GM12878 (cell line): ENCODE measurements at regions not wholly inside any gene's neighbourhood (a gene's known extent, or its start where the extent isn't known, plus 50 kb on each side); places are given as distances from the start of the nearest gene placed in this dataset.

Source experiments
- ATAC-seq: fragments of 200-7000 bp; cut with Tn5 transposase; 3 replicates; pipeline ENCODE4 v1.9.1; 2020; ENCODE audit warnings: mild to moderate bottlenecking, moderate library complexity
- BruUV-seq: library from RNA; stranded (reverse); fragments of 400-500 nt; replicated peaks from 2 replicates; lab custom pipeline; 2021; lab: Mats Ljungman, UMichigan
- CTCF ChIA-PET: fragments of 300-600 bp; sonication (Branson Sonifier 250); formaldehyde crosslinking; extraction: SDS; loops from one replicate; lab custom pipeline; 2021; ENCODE audit warnings: inconsistent platforms; lab: Yijun Ruan, JAX
- POLR2A ChIA-PET: fragments of 350-600 bp; formaldehyde crosslinking; extraction: SDS; loops from one replicate; lab custom pipeline; 2021; ENCODE audit warnings: inconsistent platforms; lab: Charles Lee
- RAD21 ChIA-PET: fragments of 300-600 bp; sonication (Branson Sonifier 250); formaldehyde crosslinking; loops from one replicate; lab custom pipeline; 2023; ENCODE audit warnings: antibody characterized with exemption; ENCODE audit not compliant: unreplicated experiment; lab: Charles Lee
- SMC1A ChIA-PET: fragments of 300-600 bp; sonication (Branson Sonifier 250); formaldehyde crosslinking; loops from one replicate; lab custom pipeline; 2023; ENCODE audit not compliant: unreplicated experiment, uncharacterized antibody; lab: Charles Lee
- DNase-seq: peaks from one replicate; pipeline ENCODE4 v3.0.0-alpha.2; 2011; ENCODE audit warnings: low read depth, low spot score
- FAIRE-seq: peaks from 3 replicates; lab custom pipeline; 2011; peaks lifted over from hg19 to GRCh38; lab: Jason Lieb, UNC
- H2AFZ ChIP-seq: 2 replicates; pipeline ENCODE4 v1.6.0; 2011; ENCODE audit warnings: low read depth, low read length, control low read depth; ENCODE audit not compliant: control insufficient read depth
- H3K27ac ChIP-seq: 2 replicates; pipeline ENCODE4 v1.5.1; 2011; ENCODE audit warnings: control low read depth; ENCODE audit not compliant: control insufficient read depth, insufficient read depth
- H3K27me3 ChIP-seq, 2 experiments: replicated peaks in 1 of 2; 2 replicates each; pipeline versions ENCODE4 v1.6.0 to v1.6.1; 2011; ENCODE audit warnings: low read length in 1 of 2; ENCODE audit not compliant: control insufficient read depth in 2 of 2, insufficient read depth in 2 of 2
- H3K36me3 ChIP-seq, 2 experiments: 2 replicates each; pipeline ENCODE4 v1.5.1; 2011; ENCODE audit warnings: low read length in 1 of 2; ENCODE audit not compliant: control insufficient read depth in 2 of 2, insufficient read depth in 2 of 2
- H3K4me1 ChIP-seq: 2 replicates; pipeline ENCODE4 v1.6.1; 2011; ENCODE audit warnings: mild to moderate bottlenecking, low read length, moderate library complexity, mixed read lengths; ENCODE audit not compliant: control insufficient read depth, insufficient read depth
- H3K4me2 ChIP-seq: 2 replicates; pipeline ENCODE4 v1.6.0; 2011; ENCODE audit warnings: control low read depth; ENCODE audit not compliant: control insufficient read depth, insufficient read depth
- H3K4me3 ChIP-seq: fragments of 200-600 bp; sonication (generic); 2 replicates; pipeline ENCODE4 v1.5.1; 2016
- H3K79me2 ChIP-seq: 2 replicates; pipeline ENCODE4 v1.6.0; 2011; ENCODE audit warnings: low read length; ENCODE audit not compliant: control insufficient read depth, insufficient read depth
- H3K9ac ChIP-seq: 2 replicates; pipeline ENCODE4 v1.8.0; 2011; ENCODE audit warnings: low read length, control low read depth, mixed read lengths; ENCODE audit not compliant: control insufficient read depth, insufficient read depth
- H3K9me3 ChIP-seq: replicated peaks from 3 replicates; pipeline ENCODE4 v1.5.1; 2011; ENCODE audit warnings: mild to moderate bottlenecking, low read length; ENCODE audit not compliant: control insufficient read depth, insufficient read depth
- H4K20me1 ChIP-seq: 2 replicates; pipeline ENCODE4 v1.6.0; 2011; ENCODE audit not compliant: control insufficient read depth, insufficient read depth
- CBFB ChIP-seq: IDR thresholded peaks from 2 replicates; pipeline ENCODE4 v1.6.1; 2016; ENCODE audit warnings: antibody characterized with exemption, low read depth
- EP300 ChIP-seq, 2 experiments: fragments of 150-350 bp in 1 of 2; IDR thresholded peaks; 2 replicates each; pipeline ENCODE4 v1.6.1; 2011 to 2012; ENCODE audit warnings: low read depth in 2 of 2, low read length in 2 of 2, borderline replicate concordance in 1 of 2, improper control_type of control experiment in 1 of 2, inconsistent platforms in 1 of 2; ENCODE audit not compliant: control insufficient read depth in 1 of 2
- HDGF ChIP-seq: fragments of 450-650 bp; IDR thresholded peaks from 2 replicates; pipeline ENCODE4 v1.6.1; 2016; ENCODE audit warnings: antibody characterized with exemption
- IRF4 ChIP-seq: IDR thresholded peaks from 2 replicates; pipeline ENCODE4 v1.6.1; 2011; ENCODE audit warnings: low read depth, low read length
- NFYB ChIP-seq: IDR thresholded peaks from 2 replicates; pipeline ENCODE4 v1.6.1; 2011; ENCODE audit warnings: low read depth, mild to moderate bottlenecking, low read length, improper control_type of control experiment, moderate library complexity; ENCODE audit not compliant: insufficient read depth
- PML ChIP-seq: IDR thresholded peaks from 2 replicates; pipeline ENCODE4 v1.6.1; 2012; ENCODE audit warnings: low read length, inconsistent platforms
- RELA ChIP-seq: fragments of 450-650 bp; IDR thresholded peaks from 2 replicates; pipeline ENCODE4 v1.8.0; 2014; ENCODE audit warnings: borderline replicate concordance; ENCODE audit not compliant: partially characterized antibody
- WGBS: methylation state at CpG from one replicate; pipeline ENCODE4 v1.1.6; 2016; ENCODE audit warnings: low lambda C conversion rate; ENCODE audit not compliant: insufficient replicate concordance, insufficient coverage; ENCODE audit errors: missing lambda C conversion rate; 5-methylcytosine and 5-hydroxymethylcytosine counted together
- in situ Hi-C: fragments of 300-500 bp; cut with MboI; formaldehyde crosslinking; loops from 9 replicates; pipeline ENCODE4 v1.14.3; 2018; ENCODE audit warnings: mixed read lengths
- intact Hi-C: fragments of 100-400 bp; cut with micrococcal nuclease; formaldehyde crosslinking; loops from one replicate; pipeline ENCODE4 v1.14.2; 2022; ENCODE audit not compliant: unreplicated experiment
- TF ChIP-seq, protein P1 (sequence below), 3 experiments: IDR thresholded peaks in 2 of 3; conservative IDR thresholded peaks in 1 of 3; 2 replicates each; pipeline ENCODE4 v1.5.1; 2011; ENCODE audit warnings: low read depth in 3 of 3, low read length in 3 of 3, mild to moderate bottlenecking in 3 of 3, control low read depth in 2 of 3, moderate library complexity in 2 of 3, inconsistent platforms in 1 of 3, mixed read lengths in 1 of 3; ENCODE audit not compliant: control insufficient read depth in 2 of 3, insufficient read depth in 1 of 3; ENCODE audit errors: extremely low read depth in 1 of 3
- TF ChIP-seq, protein P2 (sequence below): fragments of 450-650 bp; IDR thresholded peaks from 2 replicates; pipeline ENCODE4 v1.6.1; 2014; ENCODE audit warnings: mild to moderate bottlenecking
- TF ChIP-seq, protein P3 (sequence below): IDR thresholded peaks from 2 replicates; pipeline ENCODE4 v1.6.1; 2011; ENCODE audit warnings: borderline replicate concordance, low read depth, mild to moderate bottlenecking, moderate library complexity, low read length; ENCODE audit not compliant: insufficient read depth, poor library complexity, severe bottlenecking
- TF ChIP-seq, protein P4 (sequence below): IDR thresholded peaks from 2 replicates; pipeline ENCODE4 v1.6.1; 2012; ENCODE audit warnings: low read length, inconsistent platforms

DNA sequence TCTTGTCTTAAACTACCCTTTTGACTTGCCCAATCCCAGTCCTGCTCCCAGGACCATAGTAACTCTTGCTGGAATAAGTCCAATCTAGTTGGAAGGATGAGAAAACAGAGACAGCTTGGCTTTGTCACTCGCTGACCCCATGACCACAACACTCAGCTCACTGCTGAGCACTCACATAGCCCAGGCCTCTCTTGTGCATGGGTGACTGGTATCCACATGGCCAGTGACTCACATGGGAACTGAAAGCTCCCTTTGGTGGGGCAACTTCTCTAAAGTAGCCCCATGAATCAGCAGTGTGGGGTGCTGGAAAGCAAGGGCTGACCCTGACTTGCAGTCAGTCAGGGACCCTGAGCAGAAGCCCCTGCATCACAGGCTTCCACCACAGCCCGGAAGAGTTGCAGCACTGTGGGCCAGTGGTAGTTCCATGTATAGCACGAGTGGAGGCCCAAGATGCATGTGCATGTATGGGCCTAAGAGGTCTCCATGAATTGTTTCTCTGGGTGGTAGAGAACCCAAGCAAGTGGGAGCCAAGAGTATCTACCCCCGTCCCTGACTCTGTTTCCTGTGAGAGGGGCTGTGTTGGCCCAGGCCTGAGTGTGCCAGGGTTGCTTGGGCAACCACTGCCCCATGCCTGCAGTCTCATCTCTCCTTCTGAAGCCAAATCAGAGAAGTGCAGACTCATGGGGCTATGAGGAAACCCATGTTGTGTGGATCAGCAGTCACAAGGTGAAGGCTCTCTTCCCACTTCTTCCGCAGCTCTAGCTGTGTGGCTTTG is 62.1 kb upstream of the XCR1 start:
- POLR2A ChIA-PET: interaction anchor here (0.6 to 3.5 kb wide), 9 partner anchors 8 to 279 kb away, joined by 3 to 25 read pairs (median 3); partner anchors contain the start of genes CCR1 and CCR5
- ATAC-seq (peak; percentile 90), FAIRE-seq (peak; percentile 73), DNase-seq (peak; percentile 78)
- SMC1A ChIA-PET: interaction anchor here (0.6 to 23.6 kb wide), 18 partner anchors 8 to 284 kb away, joined by 3 to 581 read pairs (median 6); partner anchors contain the start of genes CCR1, CCR5 and CXCR6
- intact Hi-C loops (loop anchor here (1.0 to 10.0 kb wide), 5 partner anchors 21 to 445 kb away; partner anchors contain the start of gene CCR1), in situ Hi-C loops (loop anchor here (5.0 kb wide), 2 partner anchors 283 to 327 kb away; partner anchors contain the start of gene CCR5)
- Histone ChIP-seq H3K79me2 (no peaks in the 10 kb centered on the region), H2AFZ (no peak overlapping the region), H3K36me3 (no peaks in the 10 kb centered on the region), H3K9me3 (peaks cover 7% of the 10 kb centered on the region; the same call in 2 of the 3 replicates), H4K20me1 (no peaks in the 10 kb centered on the region), H3K4me3 (no peak overlapping the region), H3K4me1 (peaks cover 58% of the 10 kb centered on the region), H3K4me2 (peak overlapping the region; percentile 73), H3K27ac (peak overlapping the region; percentile 20; the same call in 1 of the 2 replicates), H3K9ac (no peak overlapping the region), H3K27me3 (no peaks in the 10 kb centered on the region)
- 10% methylated on average over 5 of the region's 5 CpGs for WGBS
- BruUV-seq: no TSS peak
- RAD21 ChIA-PET: interaction anchor here (0.9 to 20.1 kb wide), 23 partner anchors 8 to 293 kb away, joined by 3 to 396 read pairs (median 4); partner anchors contain the start of genes CCR1 and CCR5
- CTCF ChIA-PET: interaction anchor here (0.6 to 21.9 kb wide), 13 partner anchors 10 to 957 kb away, joined by 3 to 714 read pairs (median 9); partner anchors contain the start of genes CCR1 and CCR5
- TF ChIP-seq IRF4 (peak; percentile 93), NFYB (no peak), CBFB (peak; percentile 51; the same call in 1 of the 2 replicates), HDGF (0 out of 2 replicates have a peak, but pooled peaks have one; percentile 42), RELA (no peak), EP300 (IDR thresholded peaks at IDR 0.05; ENCODE audit: borderline replicate concordance in 1 of 2, control insufficient read depth in 1 of 2, low read depth in 2 of 2, low read length in 2 of 2) (peak; percentile 24 to 75; a peak in 2 of 4 replicates), PML (0 out of 2 replicates have a peak, but pooled peaks have one; percentile 32)
- TF ChIP-seq, protein P1, sequence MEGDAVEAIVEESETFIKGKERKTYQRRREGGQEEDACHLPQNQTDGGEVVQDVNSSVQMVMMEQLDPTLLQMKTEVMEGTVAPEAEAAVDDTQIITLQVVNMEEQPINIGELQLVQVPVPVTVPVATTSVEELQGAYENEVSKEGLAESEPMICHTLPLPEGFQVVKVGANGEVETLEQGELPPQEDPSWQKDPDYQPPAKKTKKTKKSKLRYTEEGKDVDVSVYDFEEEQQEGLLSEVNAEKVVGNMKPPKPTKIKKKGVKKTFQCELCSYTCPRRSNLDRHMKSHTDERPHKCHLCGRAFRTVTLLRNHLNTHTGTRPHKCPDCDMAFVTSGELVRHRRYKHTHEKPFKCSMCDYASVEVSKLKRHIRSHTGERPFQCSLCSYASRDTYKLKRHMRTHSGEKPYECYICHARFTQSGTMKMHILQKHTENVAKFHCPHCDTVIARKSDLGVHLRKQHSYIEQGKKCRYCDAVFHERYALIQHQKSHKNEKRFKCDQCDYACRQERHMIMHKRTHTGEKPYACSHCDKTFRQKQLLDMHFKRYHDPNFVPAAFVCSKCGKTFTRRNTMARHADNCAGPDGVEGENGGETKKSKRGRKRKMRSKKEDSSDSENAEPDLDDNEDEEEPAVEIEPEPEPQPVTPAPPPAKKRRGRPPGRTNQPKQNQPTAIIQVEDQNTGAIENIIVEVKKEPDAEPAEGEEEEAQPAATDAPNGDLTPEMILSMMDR (IDR thresholded peaks at IDR 0.05 in 2 of 3, conservative IDR thresholded peaks at IDR 0.05 in 1 of 3; ENCODE audit: control insufficient read depth in 2 of 3, extremely low read depth in 1 of 3, insufficient read depth in 1 of 3, low read depth in 3 of 3, low read length in 3 of 3): no peak
- TF ChIP-seq, protein P2, sequence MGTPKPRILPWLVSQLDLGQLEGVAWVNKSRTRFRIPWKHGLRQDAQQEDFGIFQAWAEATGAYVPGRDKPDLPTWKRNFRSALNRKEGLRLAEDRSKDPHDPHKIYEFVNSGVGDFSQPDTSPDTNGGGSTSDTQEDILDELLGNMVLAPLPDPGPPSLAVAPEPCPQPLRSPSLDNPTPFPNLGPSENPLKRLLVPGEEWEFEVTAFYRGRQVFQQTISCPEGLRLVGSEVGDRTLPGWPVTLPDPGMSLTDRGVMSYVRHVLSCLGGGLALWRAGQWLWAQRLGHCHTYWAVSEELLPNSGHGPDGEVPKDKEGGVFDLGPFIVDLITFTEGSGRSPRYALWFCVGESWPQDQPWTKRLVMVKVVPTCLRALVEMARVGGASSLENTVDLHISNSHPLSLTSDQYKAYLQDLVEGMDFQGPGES: no peak
- TF ChIP-seq, protein P3, sequence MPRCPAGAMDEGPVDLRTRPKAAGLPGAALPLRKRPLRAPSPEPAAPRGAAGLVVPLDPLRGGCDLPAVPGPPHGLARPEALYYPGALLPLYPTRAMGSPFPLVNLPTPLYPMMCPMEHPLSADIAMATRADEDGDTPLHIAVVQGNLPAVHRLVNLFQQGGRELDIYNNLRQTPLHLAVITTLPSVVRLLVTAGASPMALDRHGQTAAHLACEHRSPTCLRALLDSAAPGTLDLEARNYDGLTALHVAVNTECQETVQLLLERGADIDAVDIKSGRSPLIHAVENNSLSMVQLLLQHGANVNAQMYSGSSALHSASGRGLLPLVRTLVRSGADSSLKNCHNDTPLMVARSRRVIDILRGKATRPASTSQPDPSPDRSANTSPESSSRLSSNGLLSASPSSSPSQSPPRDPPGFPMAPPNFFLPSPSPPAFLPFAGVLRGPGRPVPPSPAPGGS: peak; percentile 79
- TF ChIP-seq, protein P4, sequence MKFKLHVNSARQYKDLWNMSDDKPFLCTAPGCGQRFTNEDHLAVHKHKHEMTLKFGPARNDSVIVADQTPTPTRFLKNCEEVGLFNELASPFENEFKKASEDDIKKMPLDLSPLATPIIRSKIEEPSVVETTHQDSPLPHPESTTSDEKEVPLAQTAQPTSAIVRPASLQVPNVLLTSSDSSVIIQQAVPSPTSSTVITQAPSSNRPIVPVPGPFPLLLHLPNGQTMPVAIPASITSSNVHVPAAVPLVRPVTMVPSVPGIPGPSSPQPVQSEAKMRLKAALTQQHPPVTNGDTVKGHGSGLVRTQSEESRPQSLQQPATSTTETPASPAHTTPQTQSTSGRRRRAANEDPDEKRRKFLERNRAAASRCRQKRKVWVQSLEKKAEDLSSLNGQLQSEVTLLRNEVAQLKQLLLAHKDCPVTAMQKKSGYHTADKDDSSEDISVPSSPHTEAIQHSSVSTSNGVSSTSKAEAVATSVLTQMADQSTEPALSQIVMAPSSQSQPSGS: 0 out of 2 replicates have a peak, but pooled peaks have one; percentile 48
